ENCODE measurements at regions not wholly inside any gene's neighbourhood (a gene's known extent, or its start where the extent isn't known, plus 50 kb on each side); places are given as distances from the start of the nearest gene placed in this dataset.
"Not testable (repeated sequence)": the region's sequence is repeated elsewhere in the genome, so short reads cannot be mapped to it uniquely, and the experiment has no call there.

GRCh38 chr2:6143812-6144211 lies 451.6 kb downstream of the SOX11 start:
- no peak for DNase-seq

GRCh38 chr2:6147215-6147614 lies 455.0 kb downstream of the SOX11 start:
- DNase-seq: not testable (repeated sequence)

GRCh38 chr2:6148882-6149281 lies 456.7 kb downstream of the SOX11 start:
- DNase-seq: no peak

- DNase-seq: no peak
Measured at GRCh38 chr2:6159606-6160005, 467.4 kb downstream of the SOX11 start.

GRCh38 chr2:6163932-6164331 lies 471.7 kb downstream of the SOX11 start:
- DNase-seq: no peak

GRCh38 chr2:6164986-6165747 lies 473.0 kb downstream of the SOX11 start:
- DNase-seq: no peak

GRCh38 chr2:6167592-6168138 lies 475.5 kb downstream of the SOX11 start:
- no peak for DNase-seq

GRCh38 chr2:6168485-6168884 lies 476.3 kb downstream of the SOX11 start:
- DNase-seq: no peak

GRCh38 chr2:6171294-6171693 lies 479.1 kb downstream of the SOX11 start:
- DNase-seq: no peak

GRCh38 chr2:6177811-6178210 lies 485.6 kb downstream of the SOX11 start:
- DNase-seq: no peak

GRCh38 chr2:6181525-6181924 lies 489.3 kb downstream of the SOX11 start:
- DNase-seq: no peak

GRCh38 chr2:6181926-6182325 lies 489.7 kb downstream of the SOX11 start:
- DNase-seq: no peak

- no peak for DNase-seq
Measured at GRCh38 chr2:6183226-6183625, 491.0 kb downstream of the SOX11 start.

- no peak for DNase-seq
Measured at GRCh38 chr2:6184532-6185292, 492.5 kb downstream of the SOX11 start.

- DNase-seq: no peak
Measured at GRCh38 chr2:6186332-6187151, 494.4 kb downstream of the SOX11 start.

GRCh38 chr2:6196449-6196848 lies 504.3 kb downstream of the SOX11 start:
- DNase-seq: no peak

- DNase-seq: not testable (repeated sequence)
Measured at GRCh38 chr2:6198370-6198919, 506.3 kb downstream of the SOX11 start.

- DNase-seq: no peak
Measured at GRCh38 chr2:6202756-6203155, 510.6 kb downstream of the SOX11 start.

- no peak for DNase-seq
Measured at GRCh38 chr2:6203291-6203959, 511.2 kb downstream of the SOX11 start.

- DNase-seq: no peak
Measured at GRCh38 chr2:6206882-6207281, 514.7 kb downstream of the SOX11 start.

- DNase-seq: no peak
Measured at GRCh38 chr2:6211236-6211635, 519.1 kb downstream of the SOX11 start.

GRCh38 chr2:6212491-6212890 lies 520.3 kb downstream of the SOX11 start:
- no peak for DNase-seq
